Mucosa of stomach (tissue), 1 donor: ENCODE measurements at regions not wholly inside any gene's neighbourhood (a gene's known extent, or its start where the extent isn't known, plus 50 kb on each side); places are given as distances from the start of the nearest gene placed in this dataset.

Experiments
- H3K27me3 ChIP-seq: one replicate; pipeline ENCODE4 v1.7.0; 2013; ENCODE audit warnings: mild to moderate bottlenecking, low read length; ENCODE audit not compliant: control insufficient read depth, insufficient read depth
- H3K36me3 ChIP-seq: one replicate; pipeline ENCODE4 v1.7.0; 2013; ENCODE audit warnings: low read length; ENCODE audit not compliant: control insufficient read depth, insufficient read depth
- H3K4me1 ChIP-seq: one replicate; pipeline ENCODE4 v1.7.0; 2013; ENCODE audit warnings: mild to moderate bottlenecking, low read length; ENCODE audit not compliant: control insufficient read depth, insufficient read depth
- H3K4me3 ChIP-seq: one replicate; pipeline ENCODE4 v1.7.0; 2013; ENCODE audit warnings: low read length
- H3K9ac ChIP-seq: one replicate; pipeline ENCODE4 v1.7.0; 2013; ENCODE audit warnings: mild to moderate bottlenecking, low read length, moderate library complexity
- H3K9me3 ChIP-seq: one replicate; pipeline ENCODE4 v1.7.0; 2013; ENCODE audit warnings: mild to moderate bottlenecking, low read length, moderate library complexity; ENCODE audit not compliant: control insufficient read depth
- donor health status: Pancreatic carcinoma.

DNA sequence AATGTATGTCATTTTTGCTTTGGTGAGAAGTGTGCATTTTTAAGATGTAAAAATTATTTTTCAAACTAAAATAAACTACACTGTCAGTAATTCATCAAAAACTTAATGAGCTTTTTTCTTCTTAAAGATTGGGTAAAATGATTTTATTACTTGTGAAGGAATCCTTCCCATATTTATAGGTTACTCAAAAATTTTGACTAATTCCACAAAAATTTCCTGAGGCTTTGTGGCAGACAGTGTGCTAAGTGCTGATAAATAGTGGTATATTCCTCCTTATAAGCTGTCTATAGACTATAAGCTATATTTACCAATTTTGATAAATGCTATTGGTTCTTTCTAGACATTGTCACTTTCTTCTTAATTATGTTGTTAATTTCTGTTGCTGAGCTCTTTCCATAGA lies 284.5 kb upstream of the SEMA6D start:
- no peaks in the 10 kb centered on the region for H3K4me1 ChIP-seq
- H3K4me3 ChIP-seq: no peak overlapping the region
- no peaks in the 10 kb centered on the region for H3K9me3 ChIP-seq
- no peak overlapping the region for H3K9ac ChIP-seq
- H3K36me3 ChIP-seq: no peaks in the 10 kb centered on the region
- peaks cover 5% of the 10 kb centered on the region for H3K27me3 ChIP-seq

DNA sequence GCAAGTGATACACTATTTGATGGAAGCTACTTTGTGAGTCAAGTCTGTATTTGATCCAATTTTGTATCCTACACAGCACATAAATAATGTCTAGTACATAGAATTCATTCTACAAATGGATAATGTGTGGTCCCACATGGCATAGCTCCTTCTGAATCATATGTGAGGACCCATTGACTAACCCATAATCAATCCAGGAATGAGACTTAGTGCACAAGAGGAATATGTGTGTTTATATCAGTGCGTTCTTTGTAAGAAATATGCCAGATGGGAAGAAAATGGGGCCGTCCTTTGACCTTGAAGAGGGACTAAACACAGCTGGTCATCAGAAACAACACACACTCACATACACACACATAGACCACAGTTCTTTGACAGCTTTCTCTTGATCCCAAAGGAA lies 282.7 kb upstream of the SEMA6D start:
- H3K9ac ChIP-seq: no peak overlapping the region
- no peaks in the 10 kb centered on the region for H3K36me3 ChIP-seq
- H3K4me1 ChIP-seq: no peaks in the 10 kb centered on the region
- no peaks in the 10 kb centered on the region for H3K27me3 ChIP-seq
- H3K4me3 ChIP-seq: no peak overlapping the region
- no peaks in the 10 kb centered on the region for H3K9me3 ChIP-seq

DNA sequence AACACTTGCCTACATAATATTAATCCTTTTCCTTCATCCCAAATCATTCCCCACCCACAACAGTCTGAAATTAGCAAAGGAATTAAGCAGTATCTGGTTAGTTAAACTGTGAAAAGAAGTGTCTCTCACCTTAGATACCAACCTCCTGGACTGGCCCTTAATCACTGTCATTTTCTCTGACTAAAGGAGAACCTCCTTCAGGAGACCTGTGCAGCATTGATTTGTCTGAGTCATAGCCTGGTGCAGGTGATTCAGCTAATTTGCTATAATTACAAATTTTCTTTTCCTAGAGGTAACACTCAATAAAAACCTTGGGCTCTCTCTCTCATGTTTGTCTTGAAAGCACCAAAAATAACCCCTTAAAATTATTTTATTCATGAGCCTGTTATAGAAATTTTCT lies 279.8 kb upstream of the SEMA6D start:
- no peaks in the 10 kb centered on the region for H3K27me3 ChIP-seq
- H3K4me3 ChIP-seq: no peak overlapping the region
- H3K36me3 ChIP-seq: no peaks in the 10 kb centered on the region
- no peaks in the 10 kb centered on the region for H3K4me1 ChIP-seq
- no peak overlapping the region for H3K9ac ChIP-seq
- no peaks in the 10 kb centered on the region for H3K9me3 ChIP-seq

DNA sequence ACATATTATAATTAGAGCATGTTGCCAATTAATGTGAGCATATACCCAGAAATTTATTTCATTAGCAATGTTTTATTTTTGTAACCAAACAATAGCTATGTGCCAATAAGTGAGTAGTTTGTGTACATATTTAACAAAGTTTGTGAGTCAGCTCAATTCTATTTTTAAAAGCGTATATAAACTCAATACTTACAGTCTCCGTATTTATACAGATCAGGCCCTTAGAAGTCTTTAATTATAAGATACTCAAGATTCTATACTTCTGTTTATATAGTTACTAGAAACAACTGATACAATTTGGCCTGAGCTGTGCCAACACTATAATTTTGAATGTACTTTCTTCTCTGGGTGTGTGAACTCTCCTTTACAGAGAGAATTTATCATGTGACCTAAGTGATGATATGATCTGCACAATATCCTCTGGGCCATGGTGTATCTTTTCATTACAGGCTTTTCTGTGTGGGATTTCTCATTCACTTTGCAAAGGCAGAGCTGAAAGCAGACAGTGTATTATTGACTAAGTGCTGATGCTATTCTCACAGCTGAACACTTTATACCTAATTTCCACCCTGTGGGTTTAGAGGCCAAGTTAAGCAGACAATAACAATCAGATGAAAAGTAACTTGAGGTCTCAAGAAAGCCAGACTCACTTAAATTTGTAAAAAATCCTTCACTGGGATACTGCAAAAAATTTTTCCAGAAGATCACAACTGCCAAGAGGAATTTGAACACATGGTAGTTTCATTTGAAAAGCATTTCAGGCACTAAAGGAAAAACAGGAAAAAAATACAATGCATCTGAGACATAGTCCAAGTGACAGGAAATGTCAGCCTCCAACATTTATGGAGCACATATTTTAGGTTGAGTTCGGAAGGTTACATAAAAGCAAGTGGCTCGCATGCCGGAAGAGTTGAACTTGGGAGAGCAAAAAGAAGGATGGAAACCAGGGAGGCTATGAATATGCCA lies 277.9 kb upstream of the SEMA6D start:
- Histone ChIP-seq H3K9me3 (no peaks in the 10 kb centered on the region), H3K27me3 (no peaks in the 10 kb centered on the region), H3K4me3 (no peak overlapping the region), H3K36me3 (no peaks in the 10 kb centered on the region), H3K4me1 (no peaks in the 10 kb centered on the region), H3K9ac (no peak overlapping the region)

DNA sequence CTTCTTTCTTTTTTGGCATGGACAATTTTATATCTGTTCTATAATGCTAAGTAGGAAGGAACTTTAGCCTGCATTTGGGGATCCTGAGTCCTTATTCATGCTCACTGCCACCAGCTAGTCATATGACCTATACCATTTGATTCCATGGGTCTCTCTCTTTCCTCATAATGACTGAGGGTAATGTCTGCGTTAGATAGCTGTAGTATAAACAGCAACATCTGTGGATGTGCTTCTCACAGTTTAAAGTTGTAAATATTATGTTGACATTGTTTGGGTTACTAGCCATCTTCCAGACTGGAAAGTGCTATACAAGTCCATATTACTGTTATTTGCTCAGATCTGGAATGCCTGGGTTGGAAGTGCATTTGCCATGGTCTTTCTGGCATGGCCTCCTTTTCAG lies 274.9 kb upstream of the SEMA6D start:
- Histone ChIP-seq H3K27me3 (no peaks in the 10 kb centered on the region), H3K36me3 (no peaks in the 10 kb centered on the region), H3K9me3 (no peaks in the 10 kb centered on the region), H3K4me3 (no peak overlapping the region), H3K4me1 (no peaks in the 10 kb centered on the region), H3K9ac (no peak overlapping the region)

DNA sequence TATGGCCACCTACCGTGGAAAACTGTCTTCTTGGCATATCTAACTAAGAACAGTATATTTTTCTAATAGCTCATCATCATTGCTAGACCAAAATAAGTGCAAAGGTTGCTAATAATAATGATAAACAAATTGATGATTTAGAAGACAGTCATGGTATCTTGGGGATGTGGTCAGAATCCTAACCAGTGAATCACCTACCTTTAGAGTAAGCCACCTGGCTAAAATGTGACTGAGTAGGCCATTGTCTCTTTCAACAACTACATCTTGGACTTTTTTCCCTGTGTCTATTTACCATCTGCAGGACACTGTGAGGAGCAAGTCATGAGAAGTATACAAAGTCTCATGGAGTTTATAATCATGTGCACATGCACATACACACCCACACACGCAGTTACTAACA lies 273.5 kb upstream of the SEMA6D start:
- H3K27me3 ChIP-seq: no peaks in the 10 kb centered on the region
- no peaks in the 10 kb centered on the region for H3K36me3 ChIP-seq
- H3K9ac ChIP-seq: no peak overlapping the region
- H3K9me3 ChIP-seq: no peaks in the 10 kb centered on the region
- H3K4me3 ChIP-seq: no peak overlapping the region
- H3K4me1 ChIP-seq: no peaks in the 10 kb centered on the region

DNA sequence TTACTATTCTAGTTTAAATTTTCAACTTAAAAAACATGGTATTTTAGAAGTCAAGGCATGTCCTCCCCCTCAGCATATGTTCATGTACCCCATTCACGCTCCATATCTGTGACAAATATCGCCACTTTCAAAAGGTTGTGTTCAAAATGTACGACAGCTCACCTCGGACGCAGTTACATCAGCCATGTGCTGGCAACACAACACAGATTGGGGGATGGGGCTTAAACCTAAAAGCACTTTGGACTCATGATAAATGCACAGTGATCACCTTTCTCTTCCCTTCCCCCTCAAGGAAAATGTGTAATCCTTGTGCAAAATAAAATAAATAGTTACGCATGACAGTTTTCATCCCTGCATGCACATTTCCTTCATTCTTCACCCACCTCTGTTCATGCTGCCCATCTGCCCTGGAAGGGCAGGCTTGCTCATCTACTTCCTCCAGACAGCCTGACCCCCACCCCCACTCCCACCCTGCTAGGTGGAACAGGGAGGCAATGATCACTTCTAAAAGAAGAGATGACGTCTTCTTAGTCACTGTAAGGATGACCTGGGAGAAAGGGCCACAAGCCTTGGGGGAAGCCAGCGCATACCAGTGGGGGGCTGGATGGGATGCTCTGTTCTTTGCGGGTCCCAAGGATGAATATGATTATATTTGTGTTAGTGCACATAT lies 271.4 kb upstream of the SEMA6D start:
- H3K9ac ChIP-seq: no peak overlapping the region
- no peaks in the 10 kb centered on the region for H3K4me1 ChIP-seq

DNA sequence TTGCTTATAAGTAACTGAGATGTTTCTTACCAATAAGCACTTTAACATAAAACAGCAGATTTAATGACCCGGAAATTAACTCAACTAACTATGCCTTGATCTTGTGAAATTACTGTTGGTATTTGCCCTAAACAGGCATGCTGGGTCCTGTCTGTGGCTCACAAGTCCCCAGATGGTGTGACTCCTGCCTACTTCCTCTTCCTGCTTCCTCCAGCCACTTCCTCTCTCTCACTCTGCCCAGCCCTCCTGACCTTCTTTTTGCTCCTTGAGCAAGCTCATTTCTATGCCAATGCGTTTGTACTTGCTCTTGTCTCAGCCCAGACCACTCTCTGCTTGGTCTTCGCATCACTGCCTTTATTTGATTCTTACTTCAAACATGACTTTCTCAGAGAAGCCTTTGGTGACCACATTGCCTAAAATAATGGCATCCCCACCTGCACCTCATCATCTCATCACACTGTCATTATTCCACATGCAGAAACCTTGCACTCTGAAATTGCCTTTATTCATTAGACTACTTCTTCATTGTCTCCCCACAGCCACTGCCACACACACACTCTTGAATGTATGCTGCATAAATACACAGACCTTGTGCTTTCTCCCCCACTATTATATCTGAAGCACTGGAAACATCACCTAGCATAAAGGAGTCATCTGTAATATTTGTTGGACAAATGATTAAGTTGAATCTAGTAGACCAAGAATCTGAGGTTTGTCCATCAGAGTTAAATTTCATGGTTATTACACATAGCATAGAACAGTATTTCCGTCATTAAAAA lies 256.3 kb upstream of the SEMA6D start:
- H3K9ac ChIP-seq: no peak overlapping the region

More for the DNA sequence above, 271.4 kb upstream of the SEMA6D start:
- Histone ChIP-seq H3K4me3 (no peak overlapping the region), H3K36me3 (no peaks in the 10 kb centered on the region), H3K27me3 (no peaks in the 10 kb centered on the region), H3K9me3 (no peaks in the 10 kb centered on the region)

DNA sequence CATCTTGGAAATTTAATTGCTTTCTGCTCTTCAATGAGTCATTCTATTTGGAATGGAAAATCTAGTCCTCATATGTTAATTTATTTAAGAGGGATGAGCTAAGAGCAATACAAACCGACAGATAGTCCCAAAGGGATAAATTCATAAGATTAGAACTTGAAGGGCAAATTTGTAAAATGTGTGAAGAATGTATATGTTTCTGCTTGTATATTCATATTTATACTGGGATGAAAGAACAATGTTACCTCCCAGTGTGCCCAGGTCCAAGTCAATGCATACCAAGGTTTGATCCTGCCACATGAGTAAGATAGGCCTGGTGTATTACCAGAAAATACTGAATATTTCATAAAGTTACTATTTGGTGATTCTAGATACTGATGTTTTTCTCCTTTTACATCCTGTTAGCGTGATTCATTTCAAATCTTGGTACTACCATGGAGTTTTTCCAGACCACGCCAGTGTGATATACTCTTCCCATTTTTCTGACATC lies 255.6 kb upstream of the SEMA6D start:
- Histone ChIP-seq H3K27me3 (no peaks in the 10 kb centered on the region), H3K9ac (no peak overlapping the region), H3K36me3 (no peaks in the 10 kb centered on the region), H3K4me1 (peaks cover 2% of the 10 kb centered on the region), H3K9me3 (no peaks in the 10 kb centered on the region), H3K4me3 (no peak overlapping the region)

More for the DNA sequence above, 256.3 kb upstream of the SEMA6D start:
- Histone ChIP-seq H3K9me3 (no peaks in the 10 kb centered on the region), H3K4me1 (no peaks in the 10 kb centered on the region), H3K36me3 (no peaks in the 10 kb centered on the region), H3K27me3 (no peaks in the 10 kb centered on the region), H3K4me3 (no peak overlapping the region)

DNA sequence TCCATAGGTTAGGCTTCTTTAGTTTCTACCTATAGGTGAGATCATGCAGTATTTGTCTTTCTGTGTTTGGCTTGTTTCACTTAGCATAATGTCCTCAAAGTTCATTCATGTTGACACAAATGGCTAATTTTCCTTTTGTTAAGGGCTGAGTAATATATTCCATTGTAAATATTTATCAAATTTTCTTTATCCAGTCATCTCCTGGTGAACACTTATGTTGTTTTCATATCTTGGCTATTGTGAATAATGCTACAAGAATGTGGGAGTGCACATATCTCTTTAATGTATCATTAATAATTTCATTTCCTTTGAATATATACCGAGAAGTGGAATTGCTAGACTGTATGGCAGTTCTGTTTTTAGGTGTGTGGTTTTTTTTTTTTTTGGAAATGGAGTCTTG lies 250.9 kb upstream of the SEMA6D start:
- Histone ChIP-seq H3K27me3 (no peaks in the 10 kb centered on the region), H3K4me1 (peaks cover 6% of the 10 kb centered on the region), H3K9ac (no peak overlapping the region), H3K36me3 (no peaks in the 10 kb centered on the region), H3K9me3 (no peaks in the 10 kb centered on the region), H3K4me3 (no peak overlapping the region)

DNA sequence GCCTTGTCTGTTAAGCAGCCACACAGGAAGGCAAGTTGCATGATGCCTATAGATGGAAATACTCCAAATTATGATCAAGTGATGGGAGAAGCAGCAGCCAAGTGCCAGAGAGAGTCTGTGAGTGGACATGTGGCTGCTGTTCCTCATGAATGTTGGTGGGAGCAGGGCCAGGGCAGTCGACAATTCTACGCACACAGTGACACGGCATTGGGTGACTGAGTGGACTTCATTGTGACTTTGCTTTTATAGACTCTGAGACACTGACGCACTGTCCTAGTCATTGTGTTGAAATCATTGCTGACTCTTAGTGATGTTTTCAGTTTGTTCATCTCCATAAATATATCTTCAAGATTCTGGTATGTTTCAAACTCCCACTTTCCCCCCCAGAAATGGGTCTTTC lies 246.3 kb upstream of the SEMA6D start:
- Histone ChIP-seq H3K36me3 (no peaks in the 10 kb centered on the region), H3K27me3 (no peaks in the 10 kb centered on the region), H3K4me1 (peaks cover 6% of the 10 kb centered on the region), H3K4me3 (no peak overlapping the region), H3K9me3 (no peaks in the 10 kb centered on the region), H3K9ac (no peak overlapping the region)
